GM23338 (cell line): ENCODE measurements at regions not wholly inside any gene's neighbourhood (a gene's known extent, or its start where the extent isn't known, plus 50 kb on each side); places are given as distances from the start of the nearest gene placed in this dataset.

Source experiments
- ATAC-seq: fragments of 200-7000 bp; cut with Tn5 transposase; 3 replicates; pipeline ENCODE4 v1.9.1; 2020
- DNase-seq: peaks from one replicate; pipeline ENCODE4 v3.0.0-alpha.2; 2015; ENCODE audit warnings: low spot score
- H2AFZ ChIP-seq: fragments of 200-600 bp; sonication (generic); 2 replicates; pipeline ENCODE4 v1.8.0; 2016; ENCODE audit warnings: antibody characterized with exemption, mild to moderate bottlenecking, moderate library complexity
- H3F3A ChIP-seq: fragments of 200-600 bp; sonication (generic); replicated peaks from 2 replicates; pipeline ENCODE4 v1.8.0; 2017; ENCODE audit warnings: antibody characterized with exemption, mixed run types, low read depth
- H3K27ac ChIP-seq: fragments of 200-600 bp; sonication (generic); 2 replicates; pipeline ENCODE4 v1.6.1; 2016; ENCODE audit warnings: low read depth
- H3K27me3 ChIP-seq: fragments of 200-600 bp; sonication (generic); 2 replicates; pipeline ENCODE4 v1.8.0; 2016; ENCODE audit warnings: mild to moderate bottlenecking, mixed run types, moderate library complexity; ENCODE audit not compliant: insufficient read depth
- H3K36me3 ChIP-seq: fragments of 200-600 bp; sonication (generic); 2 replicates; pipeline ENCODE4 v1.8.0; 2016; ENCODE audit warnings: mild to moderate bottlenecking; ENCODE audit not compliant: insufficient read depth
- H3K4me1 ChIP-seq: fragments of 200-600 bp; sonication (generic); 2 replicates; pipeline ENCODE4 v1.8.0; 2016; ENCODE audit warnings: mild to moderate bottlenecking, moderate library complexity; ENCODE audit not compliant: insufficient read depth
- H3K4me2 ChIP-seq: fragments of 200-600 bp; sonication (generic); 2 replicates; pipeline ENCODE4 v1.7.1; 2017; ENCODE audit warnings: mixed run types
- H3K4me3 ChIP-seq: fragments of 200-600 bp; sonication (generic); 2 replicates; pipeline ENCODE4 v1.6.1; 2016; ENCODE audit warnings: mixed run types
- H3K79me2 ChIP-seq: fragments of 200-600 bp; sonication (generic); replicated peaks from 2 replicates; pipeline ENCODE4 v1.8.0; 2017; ENCODE audit warnings: mild to moderate bottlenecking; ENCODE audit not compliant: insufficient read depth
- H3K9me2 ChIP-seq: fragments of 200-600 bp; sonication (generic); 2 replicates; pipeline ENCODE4 v1.8.0; 2017; ENCODE audit not compliant: insufficient read depth
- H4K20me1 ChIP-seq: fragments of 200-600 bp; sonication (generic); replicated peaks from 2 replicates; pipeline ENCODE4 v1.8.0; 2017; ENCODE audit warnings: mild to moderate bottlenecking; ENCODE audit not compliant: insufficient read depth
- H3K27ac Mint-ChIP-seq: 2 replicates; pipeline ENCODE4 v1.8.0; 2020; ENCODE audit warnings: inconsistent platforms, mild to moderate bottlenecking, moderate library complexity, mixed read lengths
- H3K27me3 Mint-ChIP-seq: 3 replicates; pipeline ENCODE4 v1.8.0; 2022; ENCODE audit warnings: low read depth, mild to moderate bottlenecking, moderate library complexity, mixed read lengths, inconsistent platforms; ENCODE audit not compliant: insufficient read depth, poor library complexity
- H3K36me3 Mint-ChIP-seq: 3 replicates; pipeline ENCODE4 v1.8.0; 2021; ENCODE audit warnings: low read depth, mild to moderate bottlenecking, inconsistent platforms, moderate library complexity, mixed read lengths
- H3K4me1 Mint-ChIP-seq: 3 replicates; pipeline ENCODE4 v1.8.0; 2020; ENCODE audit warnings: mild to moderate bottlenecking, inconsistent platforms, mixed read lengths
- H3K4me3 Mint-ChIP-seq: 3 replicates; pipeline ENCODE4 v1.8.0; 2021; ENCODE audit warnings: moderate library complexity, mild to moderate bottlenecking, inconsistent platforms, mixed read lengths
- H3K9me3 Mint-ChIP-seq: 3 replicates; pipeline ENCODE4 v1.8.0; 2020; ENCODE audit warnings: moderate library complexity, mild to moderate bottlenecking, inconsistent platforms, mixed read lengths
- CREB1 ChIP-seq: fragments of 250-450 bp; sonication (Bioruptor Pico); IDR thresholded peaks from 2 replicates; pipeline ENCODE4 v1.5.0; 2020; ENCODE audit warnings: low read depth, mild to moderate bottlenecking, moderate library complexity
- CTCF ChIP-seq, 2 experiments: fragments of 200-600 bp in 1 of 2; sonication (generic) in 1 of 2; conservative IDR thresholded peaks; 2 replicates each; pipeline versions ENCODE4 v1.5.1 to v1.6.1; 2016 to 2017; ENCODE audit warnings: antibody characterized with exemption in 2 of 2, low read depth in 2 of 2, mild to moderate bottlenecking in 2 of 2, moderate library complexity in 1 of 2
- ETS1 ChIP-seq: IDR thresholded peaks from 2 replicates; pipeline ENCODE4 v1.6.1; 2016; ENCODE audit warnings: antibody characterized with exemption
- EZH2 ChIP-seq: fragments of 200-600 bp; sonication (generic); IDR thresholded peaks from one replicate; pipeline ENCODE4 v1.8.0; 2017; ENCODE audit warnings: antibody characterized with exemption, mild to moderate bottlenecking, low read depth; ENCODE audit not compliant: unreplicated experiment
- EZH2phosphoT487 ChIP-seq: fragments of 200-600 bp; sonication (generic); IDR thresholded peaks from one replicate; pipeline ENCODE4 v1.8.1; 2018; ENCODE audit warnings: antibody characterized with exemption; ENCODE audit not compliant: unreplicated experiment
- JUNB ChIP-seq: IDR thresholded peaks from one replicate; pipeline ENCODE4 v1.6.1; 2016; ENCODE audit warnings: antibody characterized with exemption; ENCODE audit not compliant: unreplicated experiment
- NANOG ChIP-seq: IDR thresholded peaks from 2 replicates; pipeline ENCODE4 v1.6.1; 2016; ENCODE audit warnings: antibody characterized with exemption, borderline replicate concordance
- POLR2AphosphoS5 ChIP-seq: IDR thresholded peaks from 2 replicates; pipeline ENCODE4 v1.6.1; 2016; ENCODE audit warnings: antibody characterized with exemption, low read depth
- REST ChIP-seq: IDR thresholded peaks from one replicate; pipeline ENCODE4 v1.6.1; 2018; ENCODE audit warnings: antibody characterized with exemption; ENCODE audit not compliant: unreplicated experiment
- STAT1 ChIP-seq: IDR thresholded peaks from one replicate; pipeline ENCODE4 v1.6.1; 2016; ENCODE audit warnings: antibody characterized with exemption; ENCODE audit not compliant: unreplicated experiment
- ZNF114 ChIP-seq: fragments of 250-450 bp; sonication (Bioruptor Pico); IDR thresholded peaks from 2 replicates; pipeline ENCODE4 v1.5.0; 2020; ENCODE audit warnings: mild to moderate bottlenecking, moderate library complexity
- ZNF331 ChIP-seq: fragments of 250-450 bp; sonication (Bioruptor Pico); IDR thresholded peaks from 2 replicates; pipeline ENCODE4 v1.5.0; 2020; ENCODE audit warnings: low read depth, mild to moderate bottlenecking, moderate library complexity
- ZNF462 ChIP-seq: fragments of 250-450 bp; sonication (Bioruptor Pico); IDR thresholded peaks from 2 replicates; pipeline ENCODE4 v1.5.0; 2020; ENCODE audit warnings: mild to moderate bottlenecking, moderate library complexity

- Histone ChIP-seq H3K4me3 (no peak overlapping the region), H3K79me2 (no peaks in the 10 kb centered on the region), H3K9me2 (0 out of 2 replicates have a peak, but pooled peaks cover 6% of the 10 kb centered on the region), H3K36me3 (no peaks in the 10 kb centered on the region), H3F3A (no peaks in the 10 kb centered on the region), H3K4me2 (no peak overlapping the region), H2AFZ (no peak overlapping the region), H3K27ac (no peak overlapping the region), H3K4me1 (no peaks in the 10 kb centered on the region), H4K20me1 (no peaks in the 10 kb centered on the region), H3K27me3 (no peaks in the 10 kb centered on the region)
- no peak overlapping the region for H3K4me3 Mint-ChIP-seq
- H3K27me3 Mint-ChIP-seq = no peaks in the 10 kb centered on the region
- peaks cover 2% of the 10 kb centered on the region; the same call in 1 of the 3 replicates for H3K4me1 Mint-ChIP-seq
- H3K27ac Mint-ChIP-seq = no peak overlapping the region
- ATAC-seq = no peak
- no peaks in the 10 kb centered on the region; the same call in 2 of the 3 replicates for H3K9me3 Mint-ChIP-seq
- no peak for DNase-seq
- H3K36me3 Mint-ChIP-seq = no peaks in the 10 kb centered on the region
- TF ChIP-seq NANOG = no peak
- TF ChIP-seq CTCF (conservative IDR thresholded peaks at IDR 0.05; ENCODE audit: low read depth in 2 of 2) = no peak
- no peak for TF ChIP-seq REST
- TF ChIP-seq JUNB = no peak
- no peak for TF ChIP-seq ZNF331 (CRISPR knock-in tag)
- TF ChIP-seq ZNF462 (CRISPR knock-in tag) = no peak
- no peak for TF ChIP-seq EZH2
- TF ChIP-seq CREB1 (CRISPR knock-in tag) = no peak
- no peak for TF ChIP-seq STAT1
- no peak for TF ChIP-seq POLR2AphosphoS5
- TF ChIP-seq ZNF114 (CRISPR knock-in tag) = no peak
- TF ChIP-seq EZH2phosphoT487 = no peak
- no peak for TF ChIP-seq ETS1
Observed at GRCh38 chr4:18292411-18292810, 270.9 kb upstream of the LCORL start.
